ENCODE measurements at regions not wholly inside any gene's neighbourhood (a gene's known extent, or its start where the extent isn't known, plus 50 kb on each side); places are given as distances from the start of the nearest gene placed in this dataset.
"Not testable (repeated sequence)": the region's sequence is repeated elsewhere in the genome, so short reads cannot be mapped to it uniquely, and the experiment has no call there.

- not testable (repeated sequence) for DNase-seq (ENCODE audit: low read depth in 2 of 2)
These were observed 936.0 kb downstream of the DIPK2A start for GRCh38 chr3:144907581-144907980.

GRCh38 chr3:144912968-144913367 is 941.3 kb downstream of the DIPK2A start:
- no peak for DNase-seq (ENCODE audit: low read depth in 2 of 2)

DNA sequence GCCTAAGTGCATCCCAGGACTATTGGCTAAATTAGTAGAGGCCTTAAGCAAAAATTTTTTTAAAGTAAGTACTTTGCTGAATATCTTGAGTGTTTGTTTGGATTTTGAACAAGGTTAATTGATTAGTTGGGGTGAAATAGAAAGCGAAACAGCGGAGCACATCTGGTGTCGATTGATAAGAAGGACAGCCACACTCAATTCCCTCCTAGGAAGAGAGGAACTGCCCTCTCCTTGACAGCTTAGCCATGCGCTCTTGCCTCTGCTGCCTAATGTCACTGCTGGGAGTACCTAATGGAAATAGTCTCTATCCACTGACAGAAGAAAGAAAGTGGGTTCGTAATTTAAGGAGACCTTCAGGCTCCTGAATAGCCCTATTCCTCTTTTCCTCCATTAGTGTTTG is 943.6 kb downstream of the DIPK2A start:
- no peak for DNase-seq (ENCODE audit: low read depth in 2 of 2)

DNA sequence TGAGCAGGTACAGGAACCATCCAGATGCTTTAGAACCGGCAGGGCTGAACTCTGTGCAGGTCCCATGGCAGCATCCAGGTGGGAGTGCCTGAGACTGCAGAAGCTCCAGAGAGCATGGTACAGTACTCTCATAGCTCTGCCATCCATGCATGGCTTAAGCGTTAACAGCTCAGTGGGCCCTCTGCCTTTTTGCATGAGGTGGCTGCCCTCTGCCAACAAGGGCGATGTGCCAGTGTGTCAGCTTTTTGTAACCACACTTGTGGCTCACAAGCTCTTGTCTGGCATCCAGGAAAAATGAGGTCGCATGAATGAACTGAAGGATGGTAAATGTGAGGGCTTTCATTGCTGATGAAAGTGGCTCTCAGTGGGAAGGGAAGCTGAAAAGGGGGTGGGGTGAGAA is 950.1 kb downstream of the DIPK2A start:
- DNase-seq (ENCODE audit: low read depth in 2 of 2): no peak

DNA sequence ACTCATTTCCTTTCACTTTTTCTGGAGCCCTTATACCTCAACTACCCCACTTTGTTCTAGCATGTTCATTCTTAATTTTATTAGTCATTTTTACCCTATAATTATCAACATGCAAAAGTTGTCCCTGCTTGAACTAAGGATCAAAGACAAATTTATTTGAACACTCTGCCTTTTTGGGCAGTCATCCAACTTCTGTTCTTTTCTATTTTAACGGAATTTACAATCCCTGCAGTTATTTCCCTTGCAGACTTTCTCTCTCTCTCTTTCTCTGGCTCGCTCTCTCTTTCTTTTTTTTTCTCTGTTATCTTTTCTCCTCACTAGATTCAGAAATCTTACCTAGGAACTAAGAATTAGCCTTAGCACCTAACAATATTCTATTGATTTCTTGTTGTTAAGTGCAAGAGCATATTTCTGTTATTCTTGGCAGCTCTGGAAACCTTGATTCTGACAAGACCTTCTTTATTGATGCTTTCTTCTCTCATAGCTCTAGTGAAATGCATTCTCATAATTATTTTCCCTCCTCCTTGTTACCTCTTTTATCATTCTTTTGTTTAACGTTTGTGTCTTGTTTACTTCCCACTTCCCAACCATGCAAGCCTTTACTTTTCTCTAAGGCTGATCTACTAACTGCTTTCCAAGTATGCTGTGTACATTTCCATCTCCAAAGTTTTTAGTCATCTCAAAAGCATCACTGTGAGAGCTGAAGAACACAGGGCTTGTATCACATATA is 951.6 kb downstream of the DIPK2A start:
- no peak for DNase-seq (ENCODE audit: low read depth in 2 of 2)

- DNase-seq (ENCODE audit: low read depth in 2 of 2): no peak
These were observed 958.8 kb downstream of the DIPK2A start for GRCh38 chr3:144930431-144930830.

GRCh38 chr3:144931590-144931989 is 960.0 kb downstream of the DIPK2A start:
- DNase-seq (ENCODE audit: low read depth in 2 of 2): no peak

DNA sequence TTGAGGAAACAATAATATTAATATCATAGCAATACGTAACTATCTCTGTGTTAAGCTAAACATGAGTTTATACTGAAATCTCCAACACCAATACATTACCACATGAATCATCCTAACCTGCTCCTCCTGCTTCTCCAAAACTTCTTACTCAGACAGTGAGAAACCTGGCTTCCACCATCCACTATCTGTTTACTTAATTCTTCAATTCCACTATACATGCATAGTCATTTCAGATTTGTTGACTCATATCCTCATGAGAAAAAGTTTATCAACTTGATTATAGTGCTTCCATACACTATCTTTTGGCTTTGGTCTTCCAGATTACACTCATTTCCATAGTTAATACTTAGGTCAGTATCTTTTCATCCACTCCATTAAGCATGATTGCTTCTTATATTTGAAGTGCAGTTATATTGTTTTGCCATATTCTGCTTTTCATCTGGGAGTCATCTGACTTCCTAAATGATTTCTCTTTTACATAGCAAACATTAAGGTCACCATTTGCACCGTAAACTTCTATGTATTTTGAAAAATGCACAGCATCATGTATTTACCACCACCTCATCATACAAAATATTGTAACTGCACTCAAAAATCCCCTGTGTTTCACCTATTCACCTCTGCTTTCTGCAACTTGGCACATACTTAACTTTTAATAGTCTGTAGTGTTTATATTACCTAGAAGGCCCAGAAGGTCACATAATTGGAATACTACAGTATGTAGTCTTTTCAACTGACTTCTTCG is 970.6 kb downstream of the DIPK2A start:
- no peak for DNase-seq (ENCODE audit: low read depth in 2 of 2)

DNA sequence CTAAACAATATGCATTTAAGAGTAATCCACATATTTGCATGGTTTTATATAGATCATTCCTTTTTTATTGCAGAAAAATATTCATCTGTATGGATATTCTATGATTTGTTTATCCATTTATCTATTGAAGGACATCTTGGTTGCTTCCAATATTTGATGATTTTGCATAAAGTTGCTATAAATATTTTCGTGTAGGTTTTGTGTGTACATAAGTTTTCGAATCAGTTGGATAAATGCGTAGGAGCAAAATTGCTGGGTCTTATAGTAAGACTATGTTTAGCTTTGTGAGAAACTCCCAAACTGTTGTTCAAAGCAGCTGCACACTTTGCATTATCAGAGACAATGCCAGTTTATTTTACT is 971.2 kb downstream of the DIPK2A start:
- DNase-seq (ENCODE audit: low read depth in 2 of 2): no peak

DNA sequence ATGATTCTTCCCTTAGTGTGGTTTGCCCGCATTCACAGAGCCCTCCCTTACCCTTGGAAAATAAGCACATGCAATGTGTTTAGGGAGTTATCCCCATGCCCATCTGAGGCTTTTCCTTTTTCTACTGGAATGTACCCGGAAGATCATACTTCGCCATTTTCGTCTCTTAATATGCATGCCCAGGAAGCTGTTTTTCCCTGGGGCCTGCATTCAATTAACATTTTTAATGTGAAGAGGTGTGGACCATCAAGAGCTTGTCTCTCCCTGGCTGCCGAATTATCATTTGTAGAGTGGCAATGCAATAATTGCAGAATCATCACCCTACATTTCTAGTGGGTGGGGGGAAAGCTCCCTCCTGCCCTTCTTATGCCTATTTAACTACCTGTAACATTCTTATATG is 976.3 kb downstream of the DIPK2A start:
- DNase-seq (ENCODE audit: low read depth in 2 of 2): no peak

- no peak for DNase-seq (ENCODE audit: low read depth in 2 of 2)
These were observed 977.1 kb downstream of the DIPK2A start for GRCh38 chr3:144948711-144949110.

GRCh38 chr3:144953959-144954358 is 982.3 kb downstream of the DIPK2A start:
- DNase-seq (ENCODE audit: low read depth in 2 of 2): no peak

DNA sequence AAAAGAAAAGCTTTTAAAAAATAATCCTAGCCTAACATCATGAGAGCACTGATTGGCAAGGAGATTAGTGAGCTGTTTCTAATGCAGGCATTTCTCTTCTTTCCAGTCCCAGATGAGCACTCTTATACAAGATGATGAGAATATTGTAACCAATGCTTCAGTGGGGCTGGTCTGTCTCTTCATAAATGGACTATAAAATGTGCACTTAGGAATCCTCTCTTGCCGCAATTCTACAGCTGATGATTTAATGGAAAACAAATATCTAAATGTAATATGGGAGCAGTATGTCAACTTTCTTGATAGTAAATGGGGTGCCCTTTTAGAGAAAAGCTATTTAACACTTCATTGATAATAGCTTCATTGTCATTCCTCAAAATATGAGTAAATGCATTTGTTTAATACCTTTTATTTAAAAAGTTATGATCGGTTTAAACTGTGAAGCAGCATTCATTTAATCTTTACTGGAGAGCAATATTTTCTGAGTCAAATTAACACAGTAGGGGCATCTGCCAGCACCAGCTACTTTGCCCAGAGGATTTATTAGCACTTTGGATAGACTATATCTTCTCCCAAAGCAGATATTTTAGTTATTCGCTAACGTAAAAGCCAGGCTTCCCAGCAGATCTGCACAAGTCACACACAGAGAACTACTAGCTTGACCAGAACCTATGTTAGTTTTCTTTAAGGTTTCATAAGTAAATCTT is 985.9 kb downstream of the DIPK2A start:
- no peak for DNase-seq (ENCODE audit: low read depth in 2 of 2)

- DNase-seq (ENCODE audit: low read depth in 2 of 2): peak; percentile 34 to 43
These were observed 992.2 kb downstream of the DIPK2A start for GRCh38 chr3:144963810-144964209.

GRCh38 chr3:144966560-144966959 is 994.9 kb downstream of the DIPK2A start:
- no peak for DNase-seq (ENCODE audit: low read depth in 2 of 2)

GRCh38 chr3:144968750-144969350 is 997.2 kb downstream of the DIPK2A start:
- DNase-seq (ENCODE audit: low read depth in 2 of 2): no peak

- DNase-seq (ENCODE audit: low read depth in 2 of 2): not testable (repeated sequence)
These were observed 1012.9 kb downstream of the DIPK2A start for GRCh38 chr3:144984481-144984880.

- peak; percentile 4 to 5 for DNase-seq (ENCODE audit: low read depth in 2 of 2)
These were observed 1018.2 kb downstream of the DIPK2A start for GRCh38 chr3:144989807-144990206.

- DNase-seq (ENCODE audit: low read depth in 2 of 2): no peak
These were observed 1024.2 kb downstream of the DIPK2A start for GRCh38 chr3:144995856-144996255.

DNA sequence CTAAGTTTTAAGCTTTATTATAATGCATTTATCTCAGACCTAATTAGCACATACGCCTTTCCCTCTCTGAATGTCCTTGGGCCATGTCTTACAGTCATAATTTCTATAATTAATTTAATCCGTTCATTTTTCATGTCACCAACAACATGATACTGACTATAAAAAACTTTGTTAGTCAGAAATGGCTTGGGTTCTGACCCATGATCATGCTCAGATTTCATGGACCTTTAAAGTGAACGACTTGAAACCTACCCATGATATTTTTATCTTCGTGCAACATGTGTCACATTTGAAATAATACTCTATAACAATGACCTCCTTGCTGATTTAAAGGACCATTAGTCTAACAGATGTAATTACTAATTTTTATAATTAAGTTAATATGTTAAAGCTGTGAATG is 1033.8 kb downstream of the DIPK2A start:
- DNase-seq (ENCODE audit: low read depth in 2 of 2): no peak

DNA sequence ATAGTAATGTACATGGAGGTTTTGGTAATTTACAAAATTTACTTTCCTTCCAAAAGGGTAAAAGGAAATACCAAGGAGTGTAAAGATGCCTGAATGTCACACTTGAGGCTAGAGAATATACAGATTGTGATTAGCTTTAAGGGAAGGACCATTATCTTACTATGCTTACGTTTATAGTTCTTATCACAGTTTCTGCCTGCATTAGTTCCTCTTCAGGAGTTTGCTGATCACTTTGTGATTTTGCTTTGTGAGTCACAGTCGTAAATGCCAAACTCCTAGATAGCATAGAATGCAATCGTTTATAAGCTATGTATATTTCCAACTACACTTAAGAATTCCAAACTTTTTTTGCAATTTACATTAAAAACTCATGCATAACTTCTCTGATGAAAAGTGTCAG is 1034.6 kb downstream of the DIPK2A start:
- DNase-seq (ENCODE audit: low read depth in 2 of 2): no peak

DNA sequence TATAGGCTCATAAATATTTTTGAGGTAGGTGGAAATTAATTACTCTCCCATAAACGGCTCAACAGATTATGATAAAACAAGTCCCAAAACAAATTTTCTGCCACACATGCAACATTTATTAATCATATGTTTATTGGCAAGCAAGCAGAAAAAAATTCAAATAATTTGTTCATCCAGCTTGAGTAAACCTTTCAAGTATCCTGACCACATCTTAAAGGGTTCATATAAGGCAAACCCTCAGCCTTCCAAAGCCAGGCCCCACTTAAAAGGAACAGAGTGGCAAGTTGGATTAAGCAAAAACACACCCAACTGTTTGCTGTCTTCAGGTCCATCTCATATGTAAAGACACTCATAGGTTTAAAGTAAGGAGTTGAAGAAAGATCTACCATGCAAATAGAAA is 1042.3 kb downstream of the DIPK2A start:
- DNase-seq (ENCODE audit: low read depth in 2 of 2): no peak
